GM12865 (cell line): ENCODE measurements at regions not wholly inside any gene's neighbourhood (a gene's known extent, or its start where the extent isn't known, plus 50 kb on each side); places are given as distances from the start of the nearest gene placed in this dataset.

Experiments
- DNase-seq: peaks from one replicate; pipeline ENCODE4 v3.0.0; 2010; ENCODE audit warnings: low read depth
- H3K4me3 ChIP-seq: 2 replicates; pipeline ENCODE4 v1.5.1; 2011; ENCODE audit warnings: mild to moderate bottlenecking, low read depth, low read length, control low read depth
- TF ChIP-seq, protein P1 (sequence below): IDR thresholded peaks from 2 replicates; pipeline ENCODE4 v1.5.1; 2011; ENCODE audit warnings: low read length, control low read depth, low read depth, inconsistent platforms; ENCODE audit not compliant: insufficient read depth; ENCODE audit errors: missing control alignments

DNA sequence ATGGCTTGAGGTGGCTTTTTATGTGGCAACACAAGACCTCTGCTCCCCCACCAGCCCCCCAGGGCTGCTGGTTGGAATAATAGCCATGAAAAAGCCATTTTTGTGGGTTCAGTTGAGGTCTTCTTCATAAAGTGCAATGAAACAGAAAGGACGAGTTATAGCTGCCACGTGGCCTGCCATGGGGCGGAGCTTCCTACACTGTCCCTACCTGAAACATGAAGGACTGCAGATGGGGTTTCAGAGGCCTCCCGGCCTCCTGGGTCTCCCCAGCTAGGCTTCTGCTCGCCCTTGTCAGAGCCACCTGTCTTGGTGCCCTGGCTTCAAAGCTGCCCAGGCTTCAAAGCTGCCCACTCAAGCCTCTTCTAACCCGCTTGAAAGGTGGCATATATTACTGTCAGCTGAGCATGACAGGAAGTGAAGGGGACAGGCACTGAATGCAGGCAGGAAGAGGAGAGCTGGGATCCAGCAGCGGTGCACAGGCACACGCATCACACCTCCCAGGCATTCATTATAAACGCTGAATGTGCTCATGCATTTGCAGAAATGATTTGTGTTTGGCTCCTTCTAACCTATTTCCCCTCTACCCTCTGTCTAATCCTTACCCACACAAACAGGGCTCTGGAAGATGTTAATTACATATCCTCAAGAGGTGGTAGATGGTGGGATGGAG lies 245.9 kb upstream of the PODXL start:
- TF ChIP-seq, protein P1, sequence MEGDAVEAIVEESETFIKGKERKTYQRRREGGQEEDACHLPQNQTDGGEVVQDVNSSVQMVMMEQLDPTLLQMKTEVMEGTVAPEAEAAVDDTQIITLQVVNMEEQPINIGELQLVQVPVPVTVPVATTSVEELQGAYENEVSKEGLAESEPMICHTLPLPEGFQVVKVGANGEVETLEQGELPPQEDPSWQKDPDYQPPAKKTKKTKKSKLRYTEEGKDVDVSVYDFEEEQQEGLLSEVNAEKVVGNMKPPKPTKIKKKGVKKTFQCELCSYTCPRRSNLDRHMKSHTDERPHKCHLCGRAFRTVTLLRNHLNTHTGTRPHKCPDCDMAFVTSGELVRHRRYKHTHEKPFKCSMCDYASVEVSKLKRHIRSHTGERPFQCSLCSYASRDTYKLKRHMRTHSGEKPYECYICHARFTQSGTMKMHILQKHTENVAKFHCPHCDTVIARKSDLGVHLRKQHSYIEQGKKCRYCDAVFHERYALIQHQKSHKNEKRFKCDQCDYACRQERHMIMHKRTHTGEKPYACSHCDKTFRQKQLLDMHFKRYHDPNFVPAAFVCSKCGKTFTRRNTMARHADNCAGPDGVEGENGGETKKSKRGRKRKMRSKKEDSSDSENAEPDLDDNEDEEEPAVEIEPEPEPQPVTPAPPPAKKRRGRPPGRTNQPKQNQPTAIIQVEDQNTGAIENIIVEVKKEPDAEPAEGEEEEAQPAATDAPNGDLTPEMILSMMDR, result no peak
- no peak for DNase-seq
- no peak overlapping the region for H3K4me3 ChIP-seq

DNA sequence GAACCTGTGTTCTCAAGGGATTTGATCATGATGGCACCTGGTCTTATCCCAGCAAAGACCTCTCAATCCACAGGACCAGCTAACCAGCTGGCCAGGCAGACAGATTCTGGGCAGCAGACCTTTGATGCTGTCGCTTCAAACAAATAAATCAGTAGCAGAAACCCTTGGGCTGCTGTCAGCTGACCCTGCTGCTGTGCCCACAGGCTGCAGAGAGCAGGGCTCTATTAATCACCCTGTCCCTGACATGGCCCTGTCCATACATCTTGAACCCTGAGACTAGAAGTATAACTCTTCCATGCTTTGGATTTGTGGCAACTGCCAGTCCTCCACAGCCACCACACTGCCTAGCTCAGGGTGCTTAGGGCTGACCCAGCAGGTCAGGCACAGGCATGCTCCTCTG lies 244.1 kb upstream of the PODXL start:
- DNase-seq, result no peak
- TF ChIP-seq, protein P1, result no peak
- no peak overlapping the region for H3K4me3 ChIP-seq

DNA sequence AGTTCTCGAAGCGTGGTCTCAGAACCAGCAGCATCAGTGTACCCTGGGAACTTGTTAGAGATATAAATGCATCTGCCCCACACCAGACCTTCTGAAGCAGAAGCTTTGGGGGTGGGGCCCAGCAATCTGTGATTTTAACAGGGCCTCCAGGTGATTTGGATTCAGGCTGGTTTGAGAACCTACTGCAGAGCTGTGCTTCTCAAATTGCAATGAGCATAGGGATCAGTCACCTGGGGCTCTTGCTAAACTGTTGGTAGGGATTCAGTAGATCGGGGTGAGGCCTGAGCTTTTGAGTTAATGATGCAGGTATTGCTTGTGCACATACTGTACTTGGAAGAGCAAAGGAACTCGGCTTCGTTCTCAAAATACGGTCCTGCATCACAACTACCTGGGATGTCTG lies 243.6 kb upstream of the PODXL start:
- H3K4me3 ChIP-seq, result no peak overlapping the region
- TF ChIP-seq, protein P1, result no peak
- no peak for DNase-seq

DNA sequence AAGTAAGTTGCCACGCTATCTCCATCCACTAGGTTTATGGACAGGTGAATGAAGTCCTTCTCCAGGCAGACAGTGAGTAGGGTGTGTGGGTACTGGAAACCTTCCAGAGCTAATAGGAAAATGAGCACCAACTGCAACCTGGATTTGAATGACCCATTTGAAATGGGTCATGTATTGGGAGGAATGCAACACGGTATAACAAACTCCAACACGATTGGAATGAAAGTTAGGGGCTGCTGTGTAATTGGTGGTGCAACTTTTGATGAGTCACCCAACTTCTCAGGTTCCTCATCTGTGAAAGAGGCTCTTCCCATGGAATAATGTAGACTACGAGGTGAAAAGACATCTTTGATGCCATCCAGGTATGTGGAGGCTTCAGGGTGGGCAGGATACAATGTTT lies 241.4 kb upstream of the PODXL start:
- no peak for DNase-seq
- no peak overlapping the region for H3K4me3 ChIP-seq
- TF ChIP-seq, protein P1, result no peak

DNA sequence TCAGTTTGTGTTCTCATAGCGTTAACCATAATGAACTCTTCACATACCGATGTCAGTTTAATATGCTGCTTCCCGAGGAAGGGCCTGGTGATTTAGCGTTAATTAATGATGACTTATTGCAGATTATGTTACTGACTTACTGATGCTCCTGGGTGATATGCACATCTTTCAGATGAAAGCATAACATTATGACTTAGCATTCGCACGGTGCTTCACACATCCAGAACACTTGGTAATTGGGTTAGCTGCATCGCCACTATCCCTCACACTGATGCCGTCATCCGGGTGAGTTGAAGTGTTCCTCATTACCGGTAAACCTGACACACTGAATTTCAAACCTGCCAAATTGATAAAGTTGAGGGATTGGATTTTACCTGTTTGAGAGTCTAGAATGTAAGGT lies 239.0 kb upstream of the PODXL start:
- no peak for DNase-seq
- TF ChIP-seq, protein P1, result no peak
- H3K4me3 ChIP-seq, result no peak overlapping the region

DNA sequence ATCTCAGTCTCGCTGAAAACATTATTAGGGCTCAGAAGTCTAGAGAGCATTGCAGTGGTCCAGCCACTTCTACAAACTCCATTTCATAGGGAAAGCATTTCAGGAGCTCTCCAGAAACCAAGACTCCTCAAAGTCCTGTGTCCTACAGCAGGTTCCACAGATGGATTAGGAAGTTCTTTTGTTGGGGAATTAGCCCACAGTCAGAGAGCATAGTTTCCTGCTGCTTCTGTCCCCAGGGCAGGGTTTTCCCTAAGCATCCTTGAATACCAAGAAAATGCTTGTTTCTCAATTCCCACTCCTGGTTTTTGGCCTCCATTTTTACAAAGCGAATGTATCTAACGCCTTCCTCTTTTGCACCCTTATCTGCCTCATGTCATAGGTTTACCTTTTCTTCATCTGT lies 235.9 kb upstream of the PODXL start:
- no peak overlapping the region for H3K4me3 ChIP-seq
- TF ChIP-seq, protein P1, result no peak

DNA sequence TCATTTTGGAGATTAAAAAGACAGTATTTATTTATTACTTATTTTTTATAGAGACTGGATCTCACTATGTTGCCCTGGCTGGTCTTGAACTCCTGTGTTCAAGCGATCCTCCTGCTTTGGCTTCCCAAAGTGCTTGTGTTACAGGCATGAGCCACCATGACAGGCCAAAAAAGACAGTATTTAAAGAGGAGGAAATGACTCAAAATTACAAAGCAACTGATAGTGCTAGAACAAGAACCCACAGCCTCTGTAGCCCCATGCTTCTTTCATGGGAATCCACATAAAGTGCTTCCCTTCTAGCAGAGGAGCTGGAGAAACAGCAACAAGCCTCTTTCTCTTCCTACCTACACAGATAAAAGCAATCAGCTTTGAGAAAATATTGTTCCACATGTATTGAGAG lies 230.7 kb upstream of the PODXL start:
- no peak for DNase-seq
- TF ChIP-seq, protein P1, result no peak

More for the DNA sequence above, 235.9 kb upstream of the PODXL start:
- no peak for DNase-seq

More for the DNA sequence above, 230.7 kb upstream of the PODXL start:
- H3K4me3 ChIP-seq, result no peak overlapping the region
